ENCODE measurements at regions not wholly inside any gene's neighbourhood (a gene's known extent, or its start where the extent isn't known, plus 50 kb on each side); places are given as distances from the start of the nearest gene placed in this dataset.

DNA sequence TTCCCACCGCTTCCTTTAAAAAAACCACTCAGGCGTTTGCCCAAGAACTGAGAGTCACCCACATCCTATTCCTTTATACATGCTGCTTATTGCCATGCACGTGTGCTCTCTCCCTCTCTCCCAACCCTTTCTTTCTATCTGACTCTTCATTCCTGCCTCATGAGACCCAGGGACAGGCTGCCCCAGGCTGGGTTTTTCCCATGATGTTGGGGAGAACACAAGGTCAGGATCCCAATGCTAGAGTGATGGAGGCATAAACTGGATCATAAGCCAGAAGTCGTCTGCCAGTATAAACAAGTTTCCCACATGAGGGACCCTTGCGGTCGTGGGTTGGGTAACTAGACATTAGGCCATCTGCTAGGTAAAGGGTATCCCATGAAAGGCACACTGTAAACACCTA lies 64.9 kb downstream of the CD2 start:
- Histone ChIP-seq H3K27ac (ENCODE audit: low read length) (no peak overlapping the region), H3K36me3 (ENCODE audit: insufficient read depth, low read depth, low read length) (no peaks in the 10 kb centered on the region), H3K4me1 (ENCODE audit: insufficient read depth, low read length) (no peaks in the 10 kb centered on the region), H3K27me3 (ENCODE audit: insufficient read depth, low read length) (no peaks in the 10 kb centered on the region), H3K9me3 (ENCODE audit: insufficient read depth, low read depth, low read length) (no peaks in the 10 kb centered on the region), H3K9ac (ENCODE audit: low read depth, low read length) (no peak overlapping the region), H3K4me3 (ENCODE audit: low read length) (no peak overlapping the region)

DNA sequence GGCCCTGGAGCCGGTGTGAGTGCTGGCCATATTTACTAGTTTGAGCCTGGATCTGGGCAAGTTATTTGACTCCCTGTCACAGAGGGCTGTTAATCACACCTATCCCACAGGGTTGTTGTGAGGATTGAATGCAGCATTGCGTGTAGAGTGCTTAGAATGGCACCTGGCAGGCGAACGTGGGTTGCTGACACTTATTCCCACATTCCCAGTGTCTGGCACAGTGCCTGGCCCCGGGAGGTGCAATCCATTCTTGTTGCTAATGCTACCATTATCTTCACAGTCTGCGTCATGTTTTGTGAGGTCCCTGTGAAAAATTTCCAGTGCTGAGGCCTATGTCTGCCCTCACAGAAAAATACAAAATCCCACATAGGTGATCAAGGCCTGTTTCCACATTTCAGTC lies 66.1 kb downstream of the CD2 start:
- Histone ChIP-seq H3K9ac (ENCODE audit: low read depth, low read length) (no peak overlapping the region), H3K27me3 (ENCODE audit: insufficient read depth, low read length) (no peaks in the 10 kb centered on the region), H3K4me3 (ENCODE audit: low read length) (no peak overlapping the region), H3K9me3 (ENCODE audit: insufficient read depth, low read depth, low read length) (no peaks in the 10 kb centered on the region), H3K27ac (ENCODE audit: low read length) (no peak overlapping the region), H3K4me1 (ENCODE audit: insufficient read depth, low read length) (peaks cover 9% of the 10 kb centered on the region; the same call in 1 of the 2 replicates), H3K36me3 (ENCODE audit: insufficient read depth, low read depth, low read length) (no peaks in the 10 kb centered on the region)

DNA sequence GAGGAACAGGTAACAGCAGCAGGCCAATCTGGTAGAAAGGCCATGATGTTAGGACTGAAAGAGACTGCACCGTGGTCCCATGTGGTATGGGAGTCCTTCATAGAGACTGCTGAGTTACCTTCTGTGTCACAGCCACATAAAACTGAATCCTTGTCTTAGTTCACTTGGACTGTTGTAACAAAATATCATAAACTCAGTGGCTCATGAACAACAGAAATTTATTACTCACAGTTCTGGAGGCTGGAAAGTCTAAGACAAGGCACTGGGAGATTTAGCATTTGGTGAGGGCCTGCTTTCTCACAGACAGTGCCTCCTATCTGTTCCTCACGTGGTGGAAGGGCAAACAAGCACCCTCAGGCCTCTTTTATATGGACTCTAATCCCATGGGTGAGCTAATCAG lies 67.5 kb downstream of the CD2 start:
- H3K4me3 ChIP-seq (ENCODE audit: low read length) = no peak overlapping the region
- H3K27ac ChIP-seq (ENCODE audit: low read length) = no peak overlapping the region
- peaks cover 11% of the 10 kb centered on the region; the same call in 1 of the 2 replicates for H3K4me1 ChIP-seq (ENCODE audit: insufficient read depth, low read length)
- no peaks in the 10 kb centered on the region for H3K36me3 ChIP-seq (ENCODE audit: insufficient read depth, low read depth, low read length)
- no peaks in the 10 kb centered on the region for H3K27me3 ChIP-seq (ENCODE audit: insufficient read depth, low read length)
- H3K9ac ChIP-seq (ENCODE audit: low read depth, low read length) = no peak overlapping the region
- no peaks in the 10 kb centered on the region for H3K9me3 ChIP-seq (ENCODE audit: insufficient read depth, low read depth, low read length)

DNA sequence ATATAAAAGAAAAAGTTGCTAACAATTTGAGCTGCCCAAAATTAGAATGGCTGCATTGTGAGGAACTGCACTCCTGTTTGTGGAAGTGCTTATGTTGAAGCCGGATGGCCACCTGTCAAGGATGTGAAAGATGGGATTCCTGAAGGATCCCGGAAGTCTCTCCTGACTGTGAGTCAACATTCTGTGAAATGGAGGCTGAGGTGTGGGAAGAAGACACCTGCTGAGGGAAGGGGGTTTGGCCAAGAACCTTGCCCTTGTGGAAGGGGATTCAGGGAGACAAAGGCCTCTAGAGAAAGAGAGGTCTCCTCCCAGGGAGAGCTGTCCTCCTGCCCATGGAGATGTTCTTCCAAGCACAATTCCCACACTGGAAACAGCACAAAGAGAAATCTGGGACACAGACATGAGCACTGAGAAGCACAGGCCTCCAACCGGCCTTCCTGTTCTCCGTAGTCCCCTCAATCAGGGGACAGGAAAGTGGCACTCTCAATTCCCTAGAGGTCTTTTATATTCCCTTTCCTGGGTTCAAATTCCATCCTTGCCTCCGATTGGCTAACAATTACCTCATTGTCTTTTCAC lies 70.5 kb downstream of the CD2 start:
- Histone ChIP-seq H3K4me1 (ENCODE audit: insufficient read depth, low read length) (peaks cover 11% of the 10 kb centered on the region; the same call in 1 of the 2 replicates), H3K9ac (ENCODE audit: low read depth, low read length) (no peak overlapping the region), H3K36me3 (ENCODE audit: insufficient read depth, low read depth, low read length) (no peaks in the 10 kb centered on the region), H3K9me3 (ENCODE audit: insufficient read depth, low read depth, low read length) (no peaks in the 10 kb centered on the region), H3K27me3 (ENCODE audit: insufficient read depth, low read length) (no peaks in the 10 kb centered on the region), H3K27ac (ENCODE audit: low read length) (no peak overlapping the region), H3K4me3 (ENCODE audit: low read length) (no peak overlapping the region)

DNA sequence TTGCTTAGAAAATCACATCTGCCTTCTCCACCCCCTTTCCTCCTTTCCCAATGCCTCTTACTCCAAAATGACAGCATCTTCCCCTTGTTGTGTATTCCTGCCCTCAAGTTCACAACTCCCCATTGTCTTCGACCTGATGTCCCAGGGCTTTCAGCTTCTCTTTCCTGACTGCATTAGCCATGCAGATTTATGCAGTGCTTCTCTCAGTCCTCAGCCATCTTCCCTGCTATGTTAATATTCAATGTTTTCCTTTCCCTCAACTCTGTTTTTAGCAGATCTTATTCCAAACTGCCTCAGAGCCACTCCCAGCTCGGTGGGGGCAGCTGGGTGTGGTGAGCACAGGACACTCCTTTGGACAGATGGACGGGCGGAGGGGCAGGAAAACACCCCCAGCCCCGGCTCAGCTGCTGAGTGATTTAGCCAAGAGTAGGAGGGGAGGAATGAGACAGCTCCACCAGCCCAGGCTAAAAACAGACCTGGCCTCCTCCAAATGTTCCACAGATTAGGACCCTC lies 71.0 kb downstream of the CD2 start:
- H3K27me3 ChIP-seq (ENCODE audit: insufficient read depth, low read length) = no peaks in the 10 kb centered on the region
- 0 out of 2 replicates have a peak overlapping the region, but pooled peaks have one; percentile 8 for H3K9ac ChIP-seq (ENCODE audit: low read depth, low read length)
- no peak overlapping the region for H3K4me3 ChIP-seq (ENCODE audit: low read length)
- H3K27ac ChIP-seq (ENCODE audit: low read length) = no peak overlapping the region
- no peaks in the 10 kb centered on the region for H3K36me3 ChIP-seq (ENCODE audit: insufficient read depth, low read depth, low read length)
- H3K4me1 ChIP-seq (ENCODE audit: insufficient read depth, low read length) = peaks cover 11% of the 10 kb centered on the region; the same call in 1 of the 2 replicates
- no peaks in the 10 kb centered on the region for H3K9me3 ChIP-seq (ENCODE audit: insufficient read depth, low read depth, low read length)

DNA sequence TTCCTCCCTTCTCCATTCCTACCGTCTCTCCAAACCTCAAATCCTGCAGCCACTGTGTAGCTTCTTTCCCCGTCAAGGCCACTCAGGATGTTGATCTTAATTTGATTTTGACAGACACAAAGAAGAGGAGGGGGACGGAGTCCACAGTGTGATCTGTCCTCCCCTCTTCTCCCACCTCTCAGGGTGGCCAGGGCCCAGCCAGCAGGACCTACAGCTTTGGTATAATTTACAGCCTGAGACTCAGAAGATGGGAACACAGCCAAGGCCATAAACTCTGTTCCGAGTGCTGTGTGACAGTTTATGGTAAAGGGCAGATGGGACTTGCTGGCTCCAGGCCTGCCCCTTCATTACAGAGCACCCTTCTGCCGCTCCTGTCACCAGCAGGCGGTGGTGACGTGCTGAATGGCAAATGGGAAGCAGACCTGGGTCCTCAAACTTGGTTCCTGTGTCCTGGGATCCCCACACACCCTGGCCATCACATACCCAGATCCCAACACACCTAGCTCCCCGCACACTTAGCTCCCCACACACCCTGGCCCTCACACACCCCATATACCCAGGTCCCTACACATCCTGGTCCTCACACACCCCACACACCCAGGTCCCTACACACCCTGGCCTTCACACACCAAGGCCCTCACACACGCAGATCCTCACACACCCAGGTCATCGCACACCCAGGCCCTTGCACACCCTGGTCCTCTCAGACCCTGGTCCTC lies 71.6 kb downstream of the CD2 start:
- H3K27me3 ChIP-seq (ENCODE audit: insufficient read depth, low read length) = no peaks in the 10 kb centered on the region

DNA sequence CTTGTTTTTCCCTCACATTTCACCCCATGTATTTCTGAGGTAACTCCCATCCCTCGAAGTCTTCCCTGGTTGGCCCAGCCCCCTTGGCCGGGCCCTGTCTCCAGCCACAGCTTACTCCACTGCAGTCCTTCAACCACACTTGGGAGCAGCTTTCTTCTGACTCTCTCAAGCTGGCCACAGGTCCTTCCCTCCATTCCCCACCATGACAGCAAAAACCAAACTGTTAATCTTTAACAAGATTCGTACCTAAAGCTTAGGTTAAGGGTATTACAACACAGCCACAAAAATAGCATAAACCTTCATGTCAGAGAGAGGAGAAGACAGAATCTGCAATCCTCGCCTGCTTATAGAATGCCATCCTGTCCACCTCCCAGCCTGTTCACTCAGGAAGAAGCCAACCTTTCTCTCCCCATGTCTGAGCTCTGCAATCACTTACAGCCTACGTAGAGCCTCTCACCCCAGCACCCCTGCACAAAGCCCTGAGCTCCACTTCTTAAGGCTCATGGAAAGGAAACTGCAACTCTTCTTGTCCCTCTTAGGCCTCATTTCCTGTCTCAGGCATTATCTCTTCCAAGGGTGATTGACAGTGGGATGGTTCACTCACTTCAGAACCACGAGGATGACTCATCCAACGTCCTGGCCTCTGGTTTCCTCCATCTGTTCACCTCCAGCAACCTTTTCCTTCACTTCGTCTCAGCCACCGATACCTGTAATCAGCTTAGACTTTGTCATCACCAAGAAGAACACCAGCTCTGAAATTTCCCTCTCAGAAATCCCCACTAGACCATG lies 72.8 kb downstream of the CD2 start:
- no peaks in the 10 kb centered on the region for H3K27me3 ChIP-seq (ENCODE audit: insufficient read depth, low read length)
- H3K4me1 ChIP-seq (ENCODE audit: insufficient read depth, low read length) = peaks cover 16% of the 10 kb centered on the region; the same call in 1 of the 2 replicates
- no peaks in the 10 kb centered on the region for H3K36me3 ChIP-seq (ENCODE audit: insufficient read depth, low read depth, low read length)
- no peak overlapping the region for H3K9ac ChIP-seq (ENCODE audit: low read depth, low read length)
- no peak overlapping the region for H3K27ac ChIP-seq (ENCODE audit: low read length)
- H3K4me3 ChIP-seq (ENCODE audit: low read length) = no peak overlapping the region
- no peaks in the 10 kb centered on the region for H3K9me3 ChIP-seq (ENCODE audit: insufficient read depth, low read depth, low read length)

More for the DNA sequence above, 71.6 kb downstream of the CD2 start:
- Histone ChIP-seq H3K9ac (ENCODE audit: low read depth, low read length) (0 out of 2 replicates have a peak overlapping the region, but pooled peaks have one; percentile 8), H3K27ac (ENCODE audit: low read length) (no peak overlapping the region), H3K36me3 (ENCODE audit: insufficient read depth, low read depth, low read length) (no peaks in the 10 kb centered on the region), H3K4me3 (ENCODE audit: low read length) (no peak overlapping the region), H3K9me3 (ENCODE audit: insufficient read depth, low read depth, low read length) (no peaks in the 10 kb centered on the region), H3K4me1 (ENCODE audit: insufficient read depth, low read length) (peaks cover 11% of the 10 kb centered on the region; the same call in 1 of the 2 replicates)

DNA sequence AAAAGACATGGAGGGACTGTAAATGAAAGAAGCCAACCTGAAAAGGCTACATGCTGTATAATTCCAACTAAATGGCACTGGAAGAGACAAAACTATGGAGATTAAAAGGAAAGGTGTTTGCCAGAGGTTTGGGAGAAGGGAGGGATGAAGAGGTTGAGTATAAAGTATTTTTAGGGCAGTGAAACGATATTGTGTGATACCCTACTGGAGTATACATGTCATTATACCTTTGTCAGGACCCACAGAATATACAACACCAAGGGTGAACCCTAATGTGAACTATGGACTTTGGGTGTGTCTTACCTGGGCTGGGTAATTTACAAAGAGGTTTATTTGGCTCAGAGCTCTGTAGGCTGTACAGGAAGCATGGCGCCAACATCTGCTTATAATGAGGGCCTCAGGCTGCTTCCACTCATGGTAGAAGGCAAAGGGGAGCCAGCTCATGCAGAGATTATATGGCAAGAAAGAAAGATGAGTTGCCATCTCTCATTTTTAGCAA lies 73.4 kb downstream of the CD2 start:
- Histone ChIP-seq H3K27me3 (ENCODE audit: insufficient read depth, low read length) (no peaks in the 10 kb centered on the region), H3K9ac (ENCODE audit: low read depth, low read length) (no peak overlapping the region), H3K36me3 (ENCODE audit: insufficient read depth, low read depth, low read length) (no peaks in the 10 kb centered on the region), H3K27ac (ENCODE audit: low read length) (no peak overlapping the region), H3K4me1 (ENCODE audit: insufficient read depth, low read length) (peaks cover 22% of the 10 kb centered on the region; the same call in 1 of the 2 replicates), H3K4me3 (ENCODE audit: low read length) (no peak overlapping the region), H3K9me3 (ENCODE audit: insufficient read depth, low read depth, low read length) (no peaks in the 10 kb centered on the region)

DNA sequence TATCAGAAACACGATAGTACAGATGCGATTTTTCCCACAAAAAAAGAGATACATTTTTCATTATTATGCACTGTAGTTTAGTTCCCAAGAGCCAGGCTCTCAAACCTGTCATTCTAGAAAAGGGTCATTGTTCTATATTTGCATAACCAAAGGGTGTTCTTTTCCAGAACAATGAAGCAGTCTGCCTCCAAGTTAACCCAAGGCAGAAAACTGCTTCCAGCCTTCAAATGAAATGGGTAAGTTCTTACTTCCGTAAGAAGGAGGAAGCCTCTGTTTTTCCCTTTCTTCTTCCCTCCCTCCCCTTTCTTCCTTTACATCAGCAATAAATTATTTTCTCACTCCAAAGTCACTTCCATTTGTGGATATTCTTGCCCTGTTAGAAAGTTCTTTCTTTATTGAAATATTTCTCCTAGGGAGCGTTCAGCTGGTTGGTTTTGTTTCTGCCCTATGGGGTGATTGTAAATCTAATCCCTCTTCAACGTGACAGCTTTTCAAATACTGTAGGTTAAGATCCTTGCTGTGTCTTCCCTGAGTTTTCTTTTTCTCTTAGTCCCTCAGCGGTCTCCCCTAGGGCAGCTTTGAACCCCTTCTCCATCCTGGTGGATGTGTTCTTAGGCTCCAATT lies 77.3 kb upstream of the PTGFRN start:
- Histone ChIP-seq H3K4me3 (ENCODE audit: low read length) (peak overlapping the region; percentile 13; the same call in 1 of the 2 replicates), H3K9me3 (ENCODE audit: insufficient read depth, low read depth, low read length) (peaks cover 4% of the 10 kb centered on the region; the same call in 1 of the 2 replicates)

DNA sequence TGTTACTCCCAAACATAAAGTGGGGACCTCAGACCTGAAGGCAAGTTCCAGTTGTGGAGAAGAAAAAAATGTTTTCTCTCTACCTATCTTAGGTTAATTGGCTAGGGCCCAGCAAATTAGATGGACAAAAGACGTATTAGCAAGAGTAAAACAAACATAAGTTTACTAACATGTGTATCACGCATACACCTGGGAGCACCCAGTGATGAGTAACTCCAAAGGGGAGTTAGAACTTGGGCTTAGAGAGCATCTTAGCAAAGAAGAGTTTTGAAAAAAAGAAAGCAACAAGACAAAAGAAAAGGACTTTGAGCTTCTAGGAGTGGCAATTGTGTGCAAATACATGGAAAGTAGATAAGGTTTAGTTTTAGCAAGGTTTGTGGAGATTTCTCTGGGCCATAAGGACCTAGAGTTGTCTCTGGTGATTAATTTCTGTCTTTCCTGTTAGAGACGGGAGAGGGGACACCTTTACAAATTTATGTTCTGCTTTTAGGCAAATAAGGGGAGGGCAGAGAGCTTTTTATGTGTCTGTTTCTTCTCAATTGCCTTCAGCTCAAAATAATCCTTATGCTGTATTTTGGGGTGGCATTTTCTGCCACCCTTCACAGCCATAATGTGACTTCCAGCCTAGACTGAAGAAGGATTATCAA lies 76.7 kb upstream of the PTGFRN start:
- Histone ChIP-seq H3K4me1 (ENCODE audit: insufficient read depth, low read length) (peaks cover 28% of the 10 kb centered on the region), H3K36me3 (ENCODE audit: insufficient read depth, low read depth, low read length) (no peaks in the 10 kb centered on the region), H3K27ac (ENCODE audit: low read length) (no peak overlapping the region), H3K4me3 (ENCODE audit: low read length) (peak overlapping the region; percentile 13), H3K9me3 (ENCODE audit: insufficient read depth, low read depth, low read length) (peaks cover 7% of the 10 kb centered on the region; the same call in 1 of the 2 replicates), H3K27me3 (ENCODE audit: insufficient read depth, low read length) (no peaks in the 10 kb centered on the region), H3K9ac (ENCODE audit: low read depth, low read length) (peak overlapping the region; percentile 0; the same call in 1 of the 2 replicates)

More for the DNA sequence above, 77.3 kb upstream of the PTGFRN start:
- Histone ChIP-seq H3K27me3 (ENCODE audit: insufficient read depth, low read length) (no peaks in the 10 kb centered on the region), H3K27ac (ENCODE audit: low read length) (no peak overlapping the region), H3K4me1 (ENCODE audit: insufficient read depth, low read length) (peaks cover 28% of the 10 kb centered on the region), H3K36me3 (ENCODE audit: insufficient read depth, low read depth, low read length) (no peaks in the 10 kb centered on the region), H3K9ac (ENCODE audit: low read depth, low read length) (peak overlapping the region; percentile 1; the same call in 1 of the 2 replicates)

All from iPS-20b (cell line).